NCI-H1105 treated with DMSO at 0.1 percent for 48 hours (cell line): ENCODE measurements at regions not wholly inside any gene's neighbourhood (a gene's known extent, or its start where the extent isn't known, plus 50 kb on each side); places are given as distances from the start of the nearest gene placed in this dataset.
"Not testable (repeated sequence)": the region's sequence is repeated elsewhere in the genome, so short reads cannot be mapped to it uniquely, and the experiment has no call there.

Experiments used
- DNase-seq: peaks from one replicate; lab custom pipeline; 2025; lab: John Stamatoyannopoulos, UW

DNA sequence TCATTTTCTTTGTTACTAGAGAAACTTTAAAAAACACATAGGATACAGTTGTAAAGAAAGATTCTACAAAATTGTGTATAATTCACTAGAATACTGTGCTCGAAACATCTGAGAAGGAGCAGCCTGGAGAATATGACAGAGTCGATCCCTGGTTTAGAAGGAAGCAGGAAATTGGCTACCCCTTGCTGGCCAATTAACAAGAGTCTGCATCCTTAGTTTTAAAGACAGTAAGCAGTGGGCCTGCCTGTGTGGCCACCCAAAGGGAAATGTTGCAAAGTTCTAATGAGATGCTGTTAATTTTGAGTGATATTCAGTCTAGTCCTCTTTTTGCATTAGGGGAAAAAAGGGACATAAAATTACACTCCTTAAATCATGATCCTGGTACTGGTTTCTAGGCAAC, 988.6 kb downstream of the PCDH17 start:
- peak; percentile 9 for DNase-seq

DNA sequence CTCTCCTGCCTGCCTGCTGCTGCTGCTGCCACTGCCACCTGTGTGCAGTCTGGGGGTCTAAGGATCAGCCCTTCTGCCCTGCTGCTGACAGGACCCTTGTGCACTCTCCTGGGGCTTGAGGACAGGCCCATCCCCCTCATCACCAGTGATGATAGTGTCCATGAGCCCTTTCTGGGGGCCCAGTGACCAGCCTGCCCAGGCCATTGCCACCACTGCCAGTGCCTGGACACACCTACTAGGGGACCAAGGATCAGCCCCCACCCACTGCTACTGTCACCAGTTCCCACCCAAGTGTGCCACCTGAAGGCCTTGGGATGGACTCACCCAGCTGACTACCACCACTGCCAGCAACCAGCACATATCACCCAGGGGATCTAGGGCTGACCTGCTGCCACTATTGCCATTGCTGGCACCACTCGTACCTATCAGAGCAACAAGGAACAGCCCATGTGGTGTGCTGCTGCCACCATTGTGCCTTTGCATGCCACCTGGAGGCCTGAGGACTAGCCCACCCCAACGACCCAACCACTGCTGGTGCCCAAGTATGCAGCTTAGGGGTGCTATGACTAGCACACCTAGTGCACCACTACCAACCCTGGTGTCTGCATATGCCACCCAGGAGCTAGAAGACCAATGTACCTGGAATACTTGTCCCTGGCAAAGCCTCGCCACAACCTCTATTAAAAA, 994.3 kb downstream of the PCDH17 start:
- no peak for DNase-seq

DNA sequence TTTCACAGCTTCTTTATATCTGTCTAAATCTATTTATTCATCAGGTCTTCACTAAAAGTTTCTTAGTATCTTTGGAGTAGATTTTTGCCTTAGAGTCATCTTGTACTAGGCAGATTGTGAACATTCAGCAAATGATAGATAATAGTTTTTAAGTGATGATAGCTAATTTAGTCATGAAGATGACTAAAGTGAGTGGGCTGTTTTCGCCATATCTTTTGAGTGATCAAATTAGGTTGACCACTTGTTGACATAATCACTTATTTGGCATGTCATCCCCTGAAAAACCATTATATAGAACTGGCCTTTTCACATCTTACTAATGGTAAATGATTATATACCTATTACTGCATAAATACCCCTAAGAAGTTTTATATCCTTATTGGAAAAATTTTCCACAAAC, 999.2 kb downstream of the PCDH17 start:
- DNase-seq = no peak

DNA sequence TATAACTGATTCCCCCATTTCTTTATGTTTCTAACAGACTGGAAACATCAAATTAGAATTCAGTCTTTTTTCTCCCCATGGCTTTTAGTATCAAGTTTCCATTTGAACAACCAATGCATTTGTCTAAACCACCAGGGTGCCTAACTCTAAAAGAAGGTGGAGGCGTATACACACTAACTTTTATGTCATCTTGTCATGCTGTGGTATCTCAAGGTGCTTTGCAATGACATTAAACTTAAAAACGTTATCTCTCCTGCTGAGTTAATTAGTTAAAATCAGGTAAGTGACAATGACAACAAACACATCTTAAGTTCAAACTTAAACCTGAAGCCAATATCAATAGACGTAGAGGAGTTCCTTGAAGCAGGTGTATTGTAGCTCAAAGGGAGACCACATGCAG, 1001.7 kb downstream of the PCDH17 start:
- no peak for DNase-seq

DNA sequence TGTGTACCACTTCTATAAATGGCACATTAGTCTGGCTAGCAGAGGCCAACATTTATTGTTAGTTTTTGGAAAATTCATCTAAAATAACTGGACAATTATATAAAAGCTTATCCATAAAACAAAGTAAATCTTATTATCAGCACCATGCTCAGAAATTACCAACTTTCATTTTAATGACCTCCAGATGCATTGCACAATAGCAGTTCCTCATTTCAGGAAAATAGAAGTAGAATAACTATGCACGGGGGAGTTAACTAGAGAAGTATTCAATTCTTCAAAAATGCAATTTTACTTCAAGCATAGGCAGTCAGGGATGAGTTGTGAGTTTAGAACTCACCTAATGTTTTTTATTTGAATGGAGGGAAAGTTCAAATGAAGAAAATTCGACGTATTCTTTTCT, 1023.5 kb downstream of the PCDH17 start:
- DNase-seq = no peak

DNA sequence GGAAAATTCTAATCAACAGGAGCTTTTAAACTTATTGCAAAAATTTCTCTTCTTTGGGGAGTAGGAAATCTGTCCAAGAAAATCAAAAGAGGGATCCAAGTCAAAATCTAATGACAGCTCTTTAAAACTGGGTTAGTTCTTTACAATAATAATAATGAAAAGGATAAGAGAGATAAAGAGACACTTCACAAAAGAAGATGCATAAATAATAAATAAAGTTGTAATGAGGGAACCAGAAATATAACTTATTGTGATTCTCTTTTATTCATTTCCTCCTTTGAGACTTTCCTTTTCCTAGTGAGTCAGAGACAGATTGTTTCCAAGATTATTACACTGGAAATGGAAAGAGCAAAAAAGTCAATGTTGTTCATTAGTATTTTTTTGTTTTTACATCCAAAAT, 1029.3 kb downstream of the PCDH17 start:
- no peak for DNase-seq

DNA sequence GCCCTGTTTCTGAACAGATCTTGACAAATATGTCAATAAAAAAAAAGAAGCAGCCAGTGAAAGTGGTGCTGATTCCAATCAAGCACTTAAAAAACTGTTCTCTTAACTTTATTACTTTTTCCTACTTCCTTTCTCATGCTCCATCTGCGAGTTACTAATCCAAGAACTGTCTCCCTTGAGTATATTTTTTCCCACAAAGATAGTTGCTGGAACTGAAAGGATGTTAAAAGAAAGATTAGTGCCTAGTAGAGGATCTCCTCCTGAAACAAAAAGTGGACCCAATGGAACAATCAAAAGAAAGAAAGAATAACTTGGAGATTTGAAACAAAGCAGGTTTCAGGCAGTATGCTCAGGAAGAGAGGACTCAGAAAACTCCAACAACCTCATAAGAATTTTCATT, 1034.8 kb downstream of the PCDH17 start:
- no peak for DNase-seq

DNA sequence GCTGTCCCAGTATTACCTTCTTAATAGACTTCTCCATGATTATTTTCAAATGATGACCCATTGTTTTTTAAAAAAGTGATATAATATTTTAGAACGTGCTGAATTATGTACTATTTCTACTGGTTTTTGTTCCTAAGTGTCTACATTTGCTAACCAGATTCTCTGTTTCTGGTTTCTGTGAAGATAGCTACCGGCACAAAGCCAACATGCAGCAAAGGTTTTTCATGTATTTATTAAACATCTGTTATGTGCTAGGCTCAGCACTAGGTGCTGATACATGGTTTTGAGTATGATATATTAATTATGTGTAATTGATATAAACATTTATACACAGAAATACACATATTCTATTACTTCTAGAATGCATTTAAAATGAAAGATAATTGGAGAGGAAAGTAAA, 1035.6 kb downstream of the PCDH17 start:
- no peak for DNase-seq

DNA sequence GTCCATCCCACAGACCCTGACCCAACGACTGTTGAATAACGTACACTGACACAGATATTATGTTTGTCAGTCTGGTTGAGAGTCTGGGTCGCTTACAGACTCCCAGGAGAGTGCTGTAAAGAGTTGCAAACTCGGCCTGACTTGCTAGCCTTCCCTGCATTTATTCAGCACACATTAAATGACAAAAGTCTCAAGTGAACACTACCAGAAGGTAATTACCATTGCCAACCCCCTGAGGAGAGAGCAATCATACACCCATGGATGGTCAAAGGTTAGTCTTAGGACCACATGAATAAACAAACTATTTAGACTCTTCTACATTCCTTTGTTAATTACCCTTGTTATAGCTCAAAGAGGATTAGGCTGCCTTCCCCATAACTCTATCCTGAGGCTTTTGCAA, 1048.6 kb downstream of the PCDH17 start:
- DNase-seq = no peak

DNA sequence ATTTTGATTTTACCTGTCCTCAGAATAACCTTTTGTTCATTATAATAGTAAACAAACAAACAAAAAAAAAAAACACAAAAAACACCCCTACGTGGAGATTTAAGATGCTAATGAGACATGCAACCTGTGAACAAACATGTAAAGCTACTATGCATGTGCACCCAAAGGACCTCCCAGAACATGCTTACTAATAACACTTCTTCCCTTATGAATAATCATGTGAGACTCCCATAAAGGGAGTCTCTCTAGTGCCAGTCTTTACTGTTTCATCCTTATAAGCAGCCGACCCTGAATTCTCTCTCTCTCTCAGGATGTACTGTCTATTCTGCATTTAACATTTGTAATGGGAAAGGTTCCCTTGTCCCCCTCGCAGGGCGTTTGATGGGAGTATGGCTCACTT, 1051.1 kb downstream of the PCDH17 start:
- DNase-seq = no peak

DNA sequence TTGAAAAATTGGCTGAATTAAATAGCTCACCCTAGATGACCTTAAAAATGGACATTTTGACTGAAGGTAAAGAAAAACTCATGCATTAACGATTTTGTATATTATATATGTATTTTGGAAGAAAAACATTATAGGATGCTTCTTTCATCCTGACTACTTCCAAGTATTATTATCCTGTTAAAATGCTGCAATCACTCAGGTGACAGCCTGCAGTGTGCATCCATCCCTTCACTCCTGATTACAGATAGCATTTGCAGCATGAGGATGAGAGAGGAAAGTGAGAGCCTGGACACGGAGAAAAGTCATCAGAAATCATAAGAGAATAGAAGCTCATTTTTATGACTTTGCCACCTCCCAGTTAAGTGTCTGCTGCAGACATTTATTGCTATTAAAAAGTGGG, 1055.6 kb downstream of the PCDH17 start:
- no peak for DNase-seq

DNA sequence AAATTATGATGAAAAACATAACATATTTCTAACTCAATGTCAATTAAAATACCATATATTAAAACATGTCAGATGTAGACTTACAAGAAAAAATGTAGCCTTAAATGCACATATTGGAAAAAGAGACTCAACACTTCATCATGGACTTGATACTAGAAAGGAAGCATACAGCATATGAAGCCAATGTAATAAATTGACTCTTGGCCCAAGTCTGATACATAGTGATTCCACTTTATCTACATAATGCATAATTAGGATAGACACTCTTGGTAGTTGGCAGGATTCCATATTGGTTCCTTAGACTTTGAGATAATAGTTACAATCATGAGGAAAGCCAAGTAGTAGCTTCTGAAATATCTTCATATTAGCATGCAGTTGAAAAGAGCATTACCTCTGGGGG, 1067.0 kb downstream of the PCDH17 start:
- DNase-seq = no peak

DNA sequence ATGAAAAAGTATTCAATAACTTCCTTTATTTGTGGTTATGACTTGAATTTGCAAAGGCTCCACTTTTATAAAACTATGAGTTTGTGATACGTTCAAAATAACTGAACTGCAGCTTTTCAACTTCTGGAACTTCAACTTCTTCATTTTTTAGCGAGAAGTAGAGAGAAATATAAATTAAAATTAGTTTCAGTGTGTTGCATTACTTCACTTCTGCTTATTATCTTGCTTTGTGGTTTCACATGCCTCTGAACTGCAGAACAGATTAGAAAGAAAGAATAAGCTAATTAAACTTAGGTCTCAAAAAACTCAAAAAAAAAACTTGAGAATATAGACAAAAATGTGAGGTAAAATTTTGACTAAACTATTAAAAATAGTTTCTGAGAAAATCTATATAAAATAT, 1073.4 kb downstream of the PCDH17 start:
- no peak for DNase-seq

DNA sequence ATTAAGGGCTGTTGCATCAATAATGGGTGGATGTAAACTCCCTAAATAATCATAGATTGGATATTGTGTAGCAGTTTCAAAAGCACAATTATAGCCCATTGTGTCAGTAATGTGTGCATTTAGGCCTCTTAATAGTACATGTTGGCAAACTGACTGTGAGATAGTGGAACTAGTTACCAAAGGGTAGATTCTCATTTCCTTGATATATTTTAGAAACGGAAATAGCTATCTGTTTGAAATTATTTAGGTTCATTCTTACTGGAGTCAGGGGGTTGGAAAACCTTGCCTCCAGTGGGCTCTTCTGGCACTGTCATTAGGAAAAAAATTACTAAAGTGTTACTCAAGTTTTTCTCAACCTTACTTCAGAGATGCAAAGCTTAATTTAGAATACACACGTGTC, 1074.9 kb downstream of the PCDH17 start:
- no peak for DNase-seq

DNA sequence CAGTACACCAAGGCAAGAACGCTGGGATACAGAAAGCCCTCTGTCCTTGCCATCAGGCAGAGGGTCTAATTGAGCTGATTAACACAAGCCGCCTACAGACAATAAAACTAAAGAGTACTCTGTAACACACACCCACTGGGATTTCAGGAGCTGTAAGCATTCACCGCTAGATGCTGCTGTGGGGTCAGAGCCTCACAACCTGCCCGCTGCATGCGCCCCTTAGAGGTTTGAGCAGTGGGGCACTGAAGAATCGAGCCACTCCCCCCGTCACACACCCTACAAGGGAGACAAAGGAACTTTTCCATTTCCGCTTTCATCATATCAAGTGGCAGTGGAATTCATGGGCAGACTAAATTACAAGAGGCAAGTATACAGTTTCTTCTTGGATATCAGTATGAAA, 1080.6 kb downstream of the PCDH17 start:
- DNase-seq = no peak

DNA sequence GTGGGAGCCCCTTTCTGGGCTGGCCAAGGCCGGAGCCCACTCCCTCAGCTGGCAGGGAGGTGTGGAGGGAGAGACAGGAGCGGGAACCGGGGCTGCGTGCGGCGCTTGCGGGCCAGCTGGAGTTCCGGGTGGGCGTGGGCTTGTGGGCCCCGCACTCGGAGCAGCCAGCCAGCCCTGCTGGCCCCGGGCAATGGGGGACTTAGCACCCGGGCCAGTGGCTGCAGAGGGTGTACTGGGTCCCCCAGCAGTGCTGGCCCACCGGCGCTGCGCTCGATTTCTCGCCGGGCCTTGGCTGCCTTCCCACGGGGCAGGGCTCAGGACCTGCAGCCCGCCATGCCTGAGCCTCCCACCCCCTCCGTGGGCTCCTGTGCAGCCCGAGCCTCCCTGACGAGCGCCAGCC, 1082.5 kb downstream of the PCDH17 start:
- not testable (repeated sequence) for DNase-seq

DNA sequence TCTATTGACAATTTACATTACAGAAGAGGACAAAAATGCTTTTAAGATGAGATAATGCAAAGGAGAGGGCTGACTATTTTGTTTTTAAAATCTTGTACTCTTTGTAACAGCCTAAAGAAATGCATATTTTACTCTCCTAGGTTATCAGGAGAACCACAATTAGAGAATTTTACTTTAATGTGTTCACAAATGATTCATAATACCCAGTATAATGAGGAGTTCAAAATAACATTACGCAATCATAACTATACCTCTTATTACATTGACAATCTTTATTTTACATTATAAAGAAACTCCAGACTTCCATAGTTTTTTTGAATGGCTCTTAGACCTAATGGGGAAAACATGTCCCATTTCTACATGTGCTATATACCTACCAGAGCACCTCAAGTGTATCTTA, 1089.7 kb downstream of the PCDH17 start:
- no peak for DNase-seq

DNA sequence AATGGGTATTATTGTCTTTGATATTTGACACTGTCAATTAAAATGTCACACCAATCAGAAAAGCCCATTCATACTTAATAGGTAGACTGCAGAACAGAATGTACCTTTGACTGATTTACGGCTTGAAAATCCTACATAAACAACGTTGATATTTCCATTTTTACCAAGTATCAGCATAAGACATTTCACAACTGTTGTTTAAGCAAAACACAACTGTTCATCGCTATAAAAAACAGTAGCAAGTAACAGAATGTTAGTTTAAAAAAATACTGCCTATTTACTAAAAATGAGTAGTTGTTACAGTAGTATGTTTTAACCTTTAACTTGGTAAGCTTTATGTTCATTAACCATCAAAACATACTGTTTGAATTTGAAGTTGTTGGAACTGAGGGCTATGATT, 1096.6 kb downstream of the PCDH17 start:
- DNase-seq = peak; percentile 20

DNA sequence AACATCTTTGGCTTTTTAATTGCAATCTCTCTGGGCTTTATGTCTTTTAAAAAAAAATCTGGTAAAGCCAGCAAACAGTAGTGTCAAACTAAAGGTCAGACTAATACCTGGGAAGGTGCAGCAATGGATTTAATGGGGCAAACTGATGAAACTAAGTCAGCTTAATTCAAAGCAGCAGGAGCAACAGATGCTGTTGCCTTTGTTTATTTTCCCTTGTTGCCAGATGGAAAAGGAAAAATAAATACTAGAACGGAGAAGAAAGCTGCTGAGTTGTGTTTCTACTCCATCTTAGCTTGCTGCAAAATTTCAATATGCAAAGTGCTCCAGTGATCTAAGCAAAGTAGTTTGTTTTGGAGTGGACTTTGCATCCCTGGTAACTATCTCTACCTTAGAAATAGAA, 1097.8 kb downstream of the PCDH17 start:
- DNase-seq = no peak

DNA sequence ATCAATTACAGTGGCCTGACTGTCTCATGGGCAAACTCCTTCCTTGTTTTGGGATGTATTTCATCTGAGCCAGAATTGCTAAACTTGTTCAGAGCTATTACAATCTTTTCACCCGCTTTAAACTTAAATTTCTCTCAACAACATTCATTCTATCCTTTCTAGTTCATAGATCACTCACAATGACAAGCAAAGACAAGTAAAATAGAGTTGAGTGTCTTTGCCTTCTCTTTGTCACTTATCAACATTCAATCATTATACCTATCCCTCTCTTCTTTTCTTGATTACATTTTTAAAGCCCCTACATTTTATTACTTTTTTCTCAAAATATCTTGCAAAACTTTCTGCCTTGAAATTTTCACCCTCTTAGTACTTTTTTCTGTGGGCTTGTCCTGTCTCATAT, 1113.1 kb downstream of the PCDH17 start:
- no peak for DNase-seq

DNA sequence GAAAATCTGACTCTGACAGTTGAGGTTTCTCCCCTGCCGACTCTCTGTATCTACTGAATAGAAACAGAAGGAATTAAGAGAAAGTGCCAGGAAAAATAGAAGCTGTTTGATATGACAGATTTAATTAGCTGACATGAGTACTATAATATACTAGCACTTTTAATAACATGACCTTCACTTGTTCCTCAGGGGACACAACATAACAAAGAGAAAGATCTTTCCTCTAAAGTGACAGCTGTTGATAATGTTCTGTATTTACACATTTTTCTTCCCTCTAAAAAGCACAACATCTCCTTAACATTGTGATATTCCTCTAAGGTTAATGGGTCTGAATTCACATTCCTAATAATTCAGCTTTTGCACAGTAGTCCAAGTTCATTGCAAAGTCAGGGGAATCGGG, 1136.0 kb downstream of the PCDH17 start:
- DNase-seq = no peak

DNA sequence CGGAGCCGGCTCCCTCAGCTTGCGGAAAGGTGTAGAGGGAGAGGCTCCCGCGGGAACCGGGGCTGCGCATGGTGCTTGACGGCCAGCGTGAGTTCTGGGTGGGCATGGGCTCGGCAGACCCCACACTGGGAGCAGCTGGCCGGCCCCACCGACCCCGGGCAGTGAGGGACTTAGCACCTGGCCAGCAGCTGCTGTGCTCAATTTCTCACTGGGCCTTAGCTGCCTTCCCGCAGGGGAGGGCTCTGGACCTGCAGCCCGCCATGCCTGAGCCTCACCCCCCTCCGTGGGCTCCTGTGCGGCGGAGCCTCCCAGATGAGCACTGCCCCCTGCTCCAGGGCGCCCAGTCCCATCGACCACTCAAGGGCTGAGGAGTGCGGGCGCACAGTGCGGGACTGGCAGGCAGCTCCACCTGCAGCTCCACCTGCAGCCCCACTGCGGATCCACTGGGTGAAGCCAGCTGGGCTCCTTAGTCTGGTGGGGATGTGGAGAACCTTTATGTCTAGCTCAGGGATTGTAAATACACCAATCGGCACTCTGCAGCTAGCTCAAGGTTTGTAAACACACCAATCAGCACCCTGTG, 1141.8 kb downstream of the PCDH17 start:
- no peak for DNase-seq

DNA sequence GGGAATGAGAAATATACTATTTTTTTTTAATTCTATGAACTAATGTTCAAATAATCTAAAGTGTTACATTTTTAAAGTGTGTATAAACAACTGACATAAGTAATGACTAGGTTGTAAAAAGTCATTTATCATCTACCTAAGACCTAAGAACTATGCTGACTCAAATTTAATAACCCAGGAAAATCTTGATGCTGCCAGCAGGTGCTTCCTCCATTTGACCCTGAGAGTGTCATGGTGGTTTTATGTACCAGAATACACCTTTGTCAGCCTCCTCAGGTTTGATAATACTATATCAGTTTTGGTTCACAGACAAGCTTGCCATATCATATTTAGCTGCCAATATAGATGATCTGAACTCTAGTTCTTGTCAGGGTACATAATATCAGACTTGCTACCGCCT, 1151.2 kb downstream of the PCDH17 start:
- DNase-seq = no peak

DNA sequence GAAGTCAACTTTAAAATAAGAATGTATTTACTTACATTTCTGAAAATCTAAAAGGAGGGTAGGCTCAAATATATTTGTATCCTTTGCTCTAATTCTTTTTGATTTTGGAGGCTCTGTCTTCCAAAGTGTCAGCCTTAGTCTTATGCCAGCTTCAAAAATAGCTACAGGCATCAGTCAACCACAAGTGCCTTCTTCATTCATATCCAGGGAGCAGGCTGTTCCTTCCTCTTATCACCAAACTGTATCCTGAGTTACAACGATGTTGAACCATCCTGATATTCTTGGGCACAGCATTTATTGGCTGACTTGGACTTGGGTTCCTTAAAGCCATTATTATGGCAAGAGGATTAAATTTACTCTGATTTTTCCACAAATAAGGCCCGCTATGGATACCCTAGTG, 1161.3 kb downstream of the PCDH17 start:
- no peak for DNase-seq
